GM23338 (cell line): ENCODE measurements at regions not wholly inside any gene's neighbourhood (a gene's known extent, or its start where the extent isn't known, plus 50 kb on each side); places are given as distances from the start of the nearest gene placed in this dataset.

ENCODE experiments used
- CREB1 ChIP-seq: fragments of 250-450 bp; sonication (Bioruptor Pico); IDR thresholded peaks from 2 replicates; pipeline ENCODE4 v1.5.0; 2020; ENCODE audit warnings: low read depth, mild to moderate bottlenecking, moderate library complexity
- CTCF ChIP-seq, 2 experiments: fragments of 200-600 bp in 1 of 2; sonication (generic) in 1 of 2; conservative IDR thresholded peaks; 2 replicates each; pipeline versions ENCODE4 v1.5.1 to v1.6.1; 2016 to 2017; ENCODE audit warnings: antibody characterized with exemption in 2 of 2, low read depth in 2 of 2, mild to moderate bottlenecking in 2 of 2, moderate library complexity in 1 of 2
- ETS1 ChIP-seq: IDR thresholded peaks from 2 replicates; pipeline ENCODE4 v1.6.1; 2016; ENCODE audit warnings: antibody characterized with exemption
- EZH2 ChIP-seq: fragments of 200-600 bp; sonication (generic); IDR thresholded peaks from one replicate; pipeline ENCODE4 v1.8.0; 2017; ENCODE audit warnings: antibody characterized with exemption, mild to moderate bottlenecking, low read depth; ENCODE audit not compliant: unreplicated experiment
- EZH2phosphoT487 ChIP-seq: fragments of 200-600 bp; sonication (generic); IDR thresholded peaks from one replicate; pipeline ENCODE4 v1.8.1; 2018; ENCODE audit warnings: antibody characterized with exemption; ENCODE audit not compliant: unreplicated experiment
- JUNB ChIP-seq: IDR thresholded peaks from one replicate; pipeline ENCODE4 v1.6.1; 2016; ENCODE audit warnings: antibody characterized with exemption; ENCODE audit not compliant: unreplicated experiment
- POLR2AphosphoS5 ChIP-seq: IDR thresholded peaks from 2 replicates; pipeline ENCODE4 v1.6.1; 2016; ENCODE audit warnings: antibody characterized with exemption, low read depth
- REST ChIP-seq: IDR thresholded peaks from one replicate; pipeline ENCODE4 v1.6.1; 2018; ENCODE audit warnings: antibody characterized with exemption; ENCODE audit not compliant: unreplicated experiment
- ZNF331 ChIP-seq: fragments of 250-450 bp; sonication (Bioruptor Pico); IDR thresholded peaks from 2 replicates; pipeline ENCODE4 v1.5.0; 2020; ENCODE audit warnings: low read depth, mild to moderate bottlenecking, moderate library complexity

GRCh38 chr5:163772241-163772640 is 266.8 kb downstream of the MAT2B start:
- no peak for TF ChIP-seq CTCF (conservative IDR thresholded peaks at IDR 0.05; ENCODE audit: low read depth in 2 of 2)
- no peak for TF ChIP-seq EZH2phosphoT487
- TF ChIP-seq EZH2: no peak
- TF ChIP-seq REST: no peak
- no peak for TF ChIP-seq POLR2AphosphoS5
- no peak for TF ChIP-seq ETS1
- no peak for TF ChIP-seq ZNF331 (CRISPR knock-in tag)
- no peak for TF ChIP-seq CREB1 (CRISPR knock-in tag)
- no peak for TF ChIP-seq JUNB
